AG04450 (cell line): ENCODE measurements at regions not wholly inside any gene's neighbourhood (a gene's known extent, or its start where the extent isn't known, plus 50 kb on each side); places are given as distances from the start of the nearest gene placed in this dataset.

ENCODE experiments used
- CTCF ChIA-PET: fragments of 300-600, 350-600 bp; formaldehyde crosslinking; extraction: SDS; loops from one replicate; lab custom pipeline; 2022; ENCODE audit warnings: antibody characterized with exemption, inconsistent platforms; lab: Charles Lee
- POLR2A ChIA-PET: fragments of 350-600 bp; formaldehyde crosslinking; extraction: SDS; loops from one replicate; lab custom pipeline; 2021; ENCODE audit warnings: antibody characterized with exemption, inconsistent platforms; lab: Yijun Ruan, JAX
- DNase-seq: peaks from one replicate; pipeline ENCODE4 v3.0.0-alpha.2; 2011; ENCODE audit warnings: low read depth, low spot score
- H3K27ac ChIP-seq: one replicate; pipeline ENCODE4 v1.5.1; 2012; ENCODE audit warnings: low read depth, low read length, control low read depth
- H3K27me3 ChIP-seq: one replicate; pipeline ENCODE4 v1.6.0; 2012; ENCODE audit warnings: low read length; ENCODE audit not compliant: control insufficient read depth, insufficient read depth
- H3K4me3 ChIP-seq: 2 replicates; pipeline ENCODE4 v1.5.1; 2011; ENCODE audit warnings: mild to moderate bottlenecking, low read depth, low read length, control low read depth
- H3K9me3 ChIP-seq: 2 replicates; pipeline ENCODE4 v1.5.1; 2012; ENCODE audit warnings: low read length; ENCODE audit not compliant: control insufficient read depth, insufficient read depth
- CTCF ChIP-seq: IDR thresholded peaks from 2 replicates; pipeline ENCODE4 v1.5.1; 2011; ENCODE audit warnings: low read depth, low read length, control low read depth, inconsistent platforms

GRCh38 chr1:38246955-38247952 is 200.7 kb upstream of the POU3F1 start:
- CTCF ChIA-PET = no interaction called here
- Histone ChIP-seq H3K9me3 (no peaks in the 10 kb centered on the region), H3K27me3 (peaks cover 8% of the 10 kb centered on the region), H3K4me3 (no peak overlapping the region), H3K27ac (no peak overlapping the region)
- TF ChIP-seq CTCF = no peak
- POLR2A ChIA-PET = no interaction called here
- DNase-seq = no peak

- no peak overlapping the region for H3K4me3 ChIP-seq
- ChIA-PET POLR2A (no interaction called here), CTCF (no interaction called here)
- H3K9me3 ChIP-seq = no peaks in the 10 kb centered on the region
- TF ChIP-seq CTCF = no peak
- peaks cover 10% of the 10 kb centered on the region for H3K27me3 ChIP-seq
- no peak for DNase-seq
- H3K27ac ChIP-seq = no peak overlapping the region
These were observed 197.7 kb upstream of the POU3F1 start for GRCh38 chr1:38244218-38244845.

- DNase-seq = no peak
- CTCF ChIA-PET = no interaction called here
- TF ChIP-seq CTCF = no peak
These were observed 196.5 kb upstream of the POU3F1 start for GRCh38 chr1:38243106-38243505.

GRCh38 chr1:38242506-38242905 is 195.9 kb upstream of the POU3F1 start:
- ChIA-PET POLR2A (no interaction called here), CTCF (interaction anchor here (0.6 kb wide), 1 partner anchor 26 kb away, joined by 6 read pairs; no protein-coding TSS in a partner anchor)
- peaks cover 7% of the 10 kb centered on the region for H3K27me3 ChIP-seq
- H3K27ac ChIP-seq = no peak overlapping the region
- no peak overlapping the region for H3K4me3 ChIP-seq
- no peaks in the 10 kb centered on the region for H3K9me3 ChIP-seq
- DNase-seq = no peak
- TF ChIP-seq CTCF = no peak

More at GRCh38 chr1:38243106-38243505, 196.5 kb upstream of the POU3F1 start:
- H3K27me3 ChIP-seq = peaks cover 10% of the 10 kb centered on the region
- POLR2A ChIA-PET = no interaction called here
- H3K4me3 ChIP-seq = no peak overlapping the region
- no peaks in the 10 kb centered on the region for H3K9me3 ChIP-seq
- no peak overlapping the region for H3K27ac ChIP-seq
